NCI-H82 (cell line): ENCODE measurements at regions not wholly inside any gene's neighbourhood (a gene's known extent, or its start where the extent isn't known, plus 50 kb on each side); places are given as distances from the start of the nearest gene placed in this dataset.

Experiments used
- DNase-seq: peaks from one replicate; lab custom pipeline; 2025; lab: John Stamatoyannopoulos, UW

- DNase-seq, result peak; percentile 90
Measured at GRCh38 chr2:152227969-152228592, 52.5 kb upstream of the STAM2 start.

GRCh38 chr2:152231446-152231845, 55.9 kb upstream of the STAM2 start:
- no peak for DNase-seq

- no peak for DNase-seq
Measured at GRCh38 chr2:152234277-152234676, 58.7 kb upstream of the STAM2 start.

- DNase-seq, result peak; percentile 61
Measured at GRCh38 chr2:152236191-152236925, 60.8 kb upstream of the STAM2 start.

GRCh38 chr2:152238016-152238415, 62.5 kb upstream of the STAM2 start:
- peak; percentile 97 for DNase-seq

- no peak for DNase-seq
Measured at GRCh38 chr2:152240559-152241231, 65.1 kb upstream of the STAM2 start.

GRCh38 chr2:152241948-152242729, 66.6 kb upstream of the STAM2 start:
- no peak for DNase-seq

GRCh38 chr2:152242787-152243472, 67.4 kb upstream of the STAM2 start:
- peak; percentile 63 for DNase-seq

- no peak for DNase-seq
Measured at GRCh38 chr2:152243761-152244640, 68.4 kb upstream of the STAM2 start.

- DNase-seq, result no peak
Measured at GRCh38 chr2:152245653-152246052, 70.1 kb upstream of the STAM2 start.

GRCh38 chr2:152246686-152247336, 71.2 kb upstream of the STAM2 start:
- DNase-seq, result no peak

GRCh38 chr2:152247337-152247695, 71.8 kb upstream of the STAM2 start:
- DNase-seq, result no peak

- no peak for DNase-seq
Measured at GRCh38 chr2:152250421-152251100, 75.0 kb upstream of the STAM2 start.

- no peak for DNase-seq
Measured at GRCh38 chr2:152251211-152251610, 75.6 kb upstream of the STAM2 start.

- peak; percentile 98 for DNase-seq
Measured at GRCh38 chr2:152251811-152252210, 76.2 kb upstream of the STAM2 start.

GRCh38 chr2:152254486-152254885, 78.9 kb upstream of the STAM2 start:
- DNase-seq, result no peak

- no peak for DNase-seq
Measured at GRCh38 chr2:152254976-152255375, 79.4 kb upstream of the STAM2 start.

- DNase-seq, result no peak
Measured at GRCh38 chr2:152255918-152256317, 79.1 kb upstream of the FMNL2 start.

GRCh38 chr2:152260939-152261338, 74.0 kb upstream of the FMNL2 start:
- DNase-seq, result no peak

- DNase-seq, result no peak
Measured at GRCh38 chr2:152263911-152264310, 71.1 kb upstream of the FMNL2 start.
